Endodermal cell (in vitro differentiated cells): ENCODE measurements at regions not wholly inside any gene's neighbourhood (a gene's known extent, or its start where the extent isn't known, plus 50 kb on each side); places are given as distances from the start of the nearest gene placed in this dataset.

ENCODE experiments used
- DNase-seq: peaks from one replicate; pipeline ENCODE4 v3.0.0-alpha.2; 2017
- H3K27ac ChIP-seq: 2 replicates; pipeline ENCODE4 v1.5.1; 2013; ENCODE audit warnings: mild to moderate bottlenecking, low read depth, low read length, moderate library complexity
- H3K27me3 ChIP-seq: 2 replicates; pipeline ENCODE4 v1.6.1; 2013; ENCODE audit warnings: mild to moderate bottlenecking, low read length, moderate library complexity; ENCODE audit not compliant: insufficient read depth, control insufficient read depth, poor library complexity, severe bottlenecking
- H3K36me3 ChIP-seq: 2 replicates; pipeline ENCODE4 v1.7.0; 2013; ENCODE audit warnings: mild to moderate bottlenecking, low read length, moderate library complexity; ENCODE audit not compliant: control insufficient read depth, insufficient read depth
- H3K4me1 ChIP-seq: one replicate; pipeline ENCODE4 v1.7.0; 2013; ENCODE audit warnings: low read length; ENCODE audit not compliant: control insufficient read depth, insufficient read depth
- H3K4me3 ChIP-seq: 2 replicates; pipeline ENCODE4 v1.5.1; 2013; ENCODE audit warnings: mild to moderate bottlenecking, low read length, moderate library complexity
- H3K9ac ChIP-seq: 2 replicates; pipeline ENCODE4 v1.6.1; 2013; ENCODE audit warnings: mild to moderate bottlenecking, low read length, moderate library complexity; ENCODE audit not compliant: poor library complexity, severe bottlenecking; ENCODE audit errors: extremely low read depth
- H3K9me3 ChIP-seq: 2 replicates; pipeline ENCODE4 v1.6.1; 2013; ENCODE audit warnings: mild to moderate bottlenecking, low read length, moderate library complexity; ENCODE audit not compliant: control insufficient read depth
- H3K27ac Mint-ChIP-seq: 2 replicates; pipeline ENCODE4 v1.8.0; 2020; ENCODE audit warnings: mixed read lengths
- H3K27me3 Mint-ChIP-seq: 2 replicates; pipeline ENCODE4 v1.8.0; 2021; ENCODE audit warnings: mild to moderate bottlenecking, mixed read lengths; ENCODE audit not compliant: insufficient read depth
- H3K36me3 Mint-ChIP-seq: 2 replicates; pipeline ENCODE4 v1.8.0; 2020; ENCODE audit warnings: low read depth, mixed read lengths
- H3K4me1 Mint-ChIP-seq: 2 replicates; pipeline ENCODE4 v1.8.0; 2020; ENCODE audit warnings: mixed read lengths
- H3K4me3 Mint-ChIP-seq: 2 replicates; pipeline ENCODE4 v1.8.0; 2020; ENCODE audit warnings: mild to moderate bottlenecking, moderate library complexity, mixed read lengths
- H3K9me3 Mint-ChIP-seq: 2 replicates; pipeline ENCODE4 v1.8.0; 2020; ENCODE audit warnings: mild to moderate bottlenecking, mixed read lengths
- WGBS, 2 experiments: methylation state at CpG; one replicate each; pipeline versions ENCODE4 v1.1.5 to v1.1.7; 2013; ENCODE audit warnings: missing lambda C conversion rate in 2 of 2, mixed read lengths in 1 of 2; ENCODE audit not compliant: insufficient coverage in 1 of 2, insufficient read length in 1 of 2; 5-methylcytosine and 5-hydroxymethylcytosine counted together
- TF ChIP-seq, protein P1 (sequence below): fragments of 200-600 bp; sonication (generic); conservative IDR thresholded peaks from 2 replicates; pipeline ENCODE4 v1.5.0; 2021; ENCODE audit warnings: antibody characterized with exemption, mild to moderate bottlenecking

DNA sequence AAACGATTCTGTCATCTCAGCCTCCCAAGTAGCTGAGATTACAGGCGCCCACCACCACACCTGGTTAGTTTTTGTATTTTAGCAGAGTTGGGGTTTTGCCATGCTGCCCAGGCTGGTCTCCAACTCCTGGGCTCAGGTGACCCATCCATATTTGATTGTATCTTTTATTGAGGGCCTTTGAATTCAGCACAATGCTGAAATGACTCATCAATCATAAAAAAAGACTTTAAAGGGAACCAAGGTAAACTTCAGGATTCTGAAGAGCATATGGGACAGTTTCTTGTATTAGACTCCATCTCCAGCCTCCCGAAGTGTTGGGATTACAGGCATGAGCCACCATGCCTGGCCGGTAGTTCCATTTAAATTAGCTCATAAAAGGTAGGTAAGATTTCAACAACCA is 232.2 kb downstream of the SETD4 start:
- Mint-ChIP-seq H3K4me1 (peaks cover 5% of the 10 kb centered on the region), H3K36me3 (no peaks in the 10 kb centered on the region), H3K27me3 (peaks cover 10% of the 10 kb centered on the region), H3K27ac (no peak overlapping the region), H3K9me3 (peaks cover 5% of the 10 kb centered on the region), H3K4me3 (no peak overlapping the region)
- TF ChIP-seq, protein P1, sequence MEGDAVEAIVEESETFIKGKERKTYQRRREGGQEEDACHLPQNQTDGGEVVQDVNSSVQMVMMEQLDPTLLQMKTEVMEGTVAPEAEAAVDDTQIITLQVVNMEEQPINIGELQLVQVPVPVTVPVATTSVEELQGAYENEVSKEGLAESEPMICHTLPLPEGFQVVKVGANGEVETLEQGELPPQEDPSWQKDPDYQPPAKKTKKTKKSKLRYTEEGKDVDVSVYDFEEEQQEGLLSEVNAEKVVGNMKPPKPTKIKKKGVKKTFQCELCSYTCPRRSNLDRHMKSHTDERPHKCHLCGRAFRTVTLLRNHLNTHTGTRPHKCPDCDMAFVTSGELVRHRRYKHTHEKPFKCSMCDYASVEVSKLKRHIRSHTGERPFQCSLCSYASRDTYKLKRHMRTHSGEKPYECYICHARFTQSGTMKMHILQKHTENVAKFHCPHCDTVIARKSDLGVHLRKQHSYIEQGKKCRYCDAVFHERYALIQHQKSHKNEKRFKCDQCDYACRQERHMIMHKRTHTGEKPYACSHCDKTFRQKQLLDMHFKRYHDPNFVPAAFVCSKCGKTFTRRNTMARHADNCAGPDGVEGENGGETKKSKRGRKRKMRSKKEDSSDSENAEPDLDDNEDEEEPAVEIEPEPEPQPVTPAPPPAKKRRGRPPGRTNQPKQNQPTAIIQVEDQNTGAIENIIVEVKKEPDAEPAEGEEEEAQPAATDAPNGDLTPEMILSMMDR, result no peak
- no peak overlapping the region for H3K9ac ChIP-seq
- no peaks in the 10 kb centered on the region for H3K27me3 ChIP-seq
- DNase-seq, result peak; percentile 7
- no peak overlapping the region for H3K4me3 ChIP-seq
- no peaks in the 10 kb centered on the region for H3K4me1 ChIP-seq
- no peaks in the 10 kb centered on the region for H3K9me3 ChIP-seq
- no peaks in the 10 kb centered on the region for H3K36me3 ChIP-seq
- WGBS, 2 experiments, result 96 to 97% methylated on average over 4 of the region's 4 CpGs
- H3K27ac ChIP-seq, result no peak overlapping the region

GRCh38 chr21:35827004-35827403 is 233.3 kb downstream of the SETD4 start:
- DNase-seq, result no peak
- no CpG with 5 or more reads among the region's 1 CpG for WGBS, 2 experiments
- no peak overlapping the region for H3K27ac Mint-ChIP-seq
- Histone ChIP-seq H3K4me1 (no peaks in the 10 kb centered on the region), H3K36me3 (no peaks in the 10 kb centered on the region), H3K27ac (no peak overlapping the region), H3K27me3 (no peaks in the 10 kb centered on the region), H3K9ac (no peak overlapping the region), H3K4me3 (no peak overlapping the region), H3K9me3 (no peaks in the 10 kb centered on the region)
- H3K4me1 Mint-ChIP-seq, result peaks cover 5% of the 10 kb centered on the region
- no peaks in the 10 kb centered on the region for H3K36me3 Mint-ChIP-seq
- peaks cover 5% of the 10 kb centered on the region for H3K9me3 Mint-ChIP-seq
- TF ChIP-seq, protein P1, result no peak
- peaks cover 10% of the 10 kb centered on the region for H3K27me3 Mint-ChIP-seq
- H3K4me3 Mint-ChIP-seq, result no peak overlapping the region

GRCh38 chr21:35825370-35826353 is 234.7 kb downstream of the SETD4 start:
- H3K36me3 ChIP-seq, result no peaks in the 10 kb centered on the region
- H3K27ac ChIP-seq, result no peak overlapping the region
- no peak overlapping the region for H3K27ac Mint-ChIP-seq
- H3K9me3 Mint-ChIP-seq, result peaks cover 5% of the 10 kb centered on the region
- no peaks in the 10 kb centered on the region for H3K9me3 ChIP-seq
- no peak overlapping the region for H3K4me3 Mint-ChIP-seq
- no peaks in the 10 kb centered on the region for H3K4me1 ChIP-seq
- DNase-seq, result no peak
- TF ChIP-seq, protein P1, result no peak
- no peaks in the 10 kb centered on the region for H3K27me3 ChIP-seq
- no peaks in the 10 kb centered on the region for H3K36me3 Mint-ChIP-seq
- peaks cover 5% of the 10 kb centered on the region for H3K4me1 Mint-ChIP-seq
- peaks cover 9% of the 10 kb centered on the region for H3K27me3 Mint-ChIP-seq
- WGBS, 2 experiments, result 88 to 90% methylated on average over 5 to 8 of the region's 8 CpGs
- H3K9ac ChIP-seq, result no peak overlapping the region
- H3K4me3 ChIP-seq, result no peak overlapping the region
